Mesenchymal stem cell (in vitro differentiated cells and primary cell): ENCODE measurements at regions not wholly inside any gene's neighbourhood (a gene's known extent, or its start where the extent isn't known, plus 50 kb on each side); places are given as distances from the start of the nearest gene placed in this dataset.

Experiments used
- DNase-seq: peaks from one replicate; pipeline ENCODE4 v3.0.0-alpha.2; 2013
- H2AFZ ChIP-seq: one replicate; pipeline ENCODE4 v1.6.1; 2013; ENCODE audit warnings: low read depth, mild to moderate bottlenecking, control low read depth, inconsistent platforms, low read length, moderate library complexity
- H2AK5ac ChIP-seq: 2 replicates; pipeline ENCODE4 v1.6.1; 2013; ENCODE audit warnings: low read length, moderate library complexity, mild to moderate bottlenecking, inconsistent platforms; ENCODE audit not compliant: severe bottlenecking
- H2BK120ac ChIP-seq: one replicate; pipeline ENCODE4 v1.6.1; 2013; ENCODE audit warnings: low read depth, mild to moderate bottlenecking, inconsistent platforms, low read length, moderate library complexity
- H2BK12ac ChIP-seq, 2 experiments: one replicate each; pipeline ENCODE4 v1.6.1; 2013; ENCODE audit warnings: inconsistent platforms in 2 of 2, low read length in 2 of 2, mild to moderate bottlenecking in 2 of 2, moderate library complexity in 2 of 2, control low read depth in 1 of 2
- H2BK15ac ChIP-seq: one replicate; pipeline ENCODE4 v1.6.1; 2013; ENCODE audit warnings: mild to moderate bottlenecking, low read depth, inconsistent platforms; ENCODE audit not compliant: poor library complexity, severe bottlenecking
- H2BK5ac ChIP-seq: 2 replicates; pipeline ENCODE4 v1.6.1; 2013; ENCODE audit warnings: low read depth, mild to moderate bottlenecking, low read length, control low read depth, inconsistent platforms; ENCODE audit not compliant: poor library complexity, severe bottlenecking
- H3K14ac ChIP-seq, 2 experiments: one replicate each; pipeline ENCODE4 v1.6.1; 2013; ENCODE audit warnings: inconsistent platforms in 2 of 2, low read length in 2 of 2, control low read depth in 1 of 2, mild to moderate bottlenecking in 1 of 2, moderate library complexity in 1 of 2
- H3K18ac ChIP-seq, 2 experiments: one replicate each; pipeline ENCODE4 v1.6.1; 2013; ENCODE audit warnings: inconsistent platforms in 2 of 2, low read length in 2 of 2, control low read depth in 1 of 2, low read depth in 1 of 2, mild to moderate bottlenecking in 1 of 2
- H3K23ac ChIP-seq, 2 experiments: one replicate each; pipeline ENCODE4 v1.6.1; 2013; ENCODE audit warnings: inconsistent platforms in 2 of 2, low read length in 2 of 2, mild to moderate bottlenecking in 2 of 2, moderate library complexity in 2 of 2, control low read depth in 1 of 2
- H3K27ac ChIP-seq: 2 replicates; pipeline ENCODE4 v1.5.1; 2013; ENCODE audit warnings: mild to moderate bottlenecking, moderate library complexity, low read length, control low read depth, inconsistent platforms; ENCODE audit not compliant: poor library complexity, severe bottlenecking
- H3K27me3 ChIP-seq, 2 experiments: 2 replicates each; pipeline versions ENCODE4 v1.6.1 to v1.7.0; 2013; ENCODE audit warnings: low read length in 2 of 2, mild to moderate bottlenecking in 2 of 2, moderate library complexity in 2 of 2, control low read depth in 1 of 2, inconsistent platforms in 1 of 2; ENCODE audit not compliant: control insufficient read depth in 1 of 2, insufficient read depth in 1 of 2
- H3K36me3 ChIP-seq, 2 experiments: 2 replicates each; pipeline versions ENCODE4 v1.6.1 to v1.7.0; 2013; ENCODE audit warnings: low read length in 2 of 2, control low read depth in 1 of 2, inconsistent platforms in 1 of 2, low read depth in 1 of 2, mild to moderate bottlenecking in 1 of 2; ENCODE audit not compliant: insufficient read depth in 2 of 2, control insufficient read depth in 1 of 2
- H3K4ac ChIP-seq, 2 experiments: one replicate each; pipeline ENCODE4 v1.6.1; 2013; ENCODE audit warnings: inconsistent platforms in 2 of 2, low read length in 2 of 2, mild to moderate bottlenecking in 2 of 2, moderate library complexity in 2 of 2, control low read depth in 1 of 2, low read depth in 1 of 2
- H3K4me1 ChIP-seq: 2 replicates; pipeline ENCODE4 v1.6.1; 2013; ENCODE audit warnings: low read depth, low read length, control low read depth; ENCODE audit not compliant: control insufficient read depth, insufficient read depth
- H3K4me2 ChIP-seq: 2 replicates; pipeline ENCODE4 v1.6.1; 2013; ENCODE audit warnings: low read length, mild to moderate bottlenecking, inconsistent platforms; ENCODE audit not compliant: poor library complexity, severe bottlenecking
- H3K4me3 ChIP-seq, 2 experiments: 2 replicates each; pipeline versions ENCODE4 v1.5.1 to v1.7.0; 2013; ENCODE audit warnings: low read length in 2 of 2, mild to moderate bottlenecking in 2 of 2, control low read depth in 1 of 2, low read depth in 1 of 2; ENCODE audit not compliant: insufficient read depth in 1 of 2
- H3K79me1 ChIP-seq: replicated peaks from 2 replicates; pipeline ENCODE4 v1.6.1; 2013; ENCODE audit warnings: mild to moderate bottlenecking, control low read depth, low read length, inconsistent platforms; ENCODE audit not compliant: poor library complexity, severe bottlenecking
- H3K9ac ChIP-seq: 2 replicates; pipeline ENCODE4 v1.7.0; 2013; ENCODE audit warnings: mild to moderate bottlenecking, low read length, moderate library complexity
- H3K9me3 ChIP-seq: 2 replicates; pipeline ENCODE4 v1.7.0; 2013; ENCODE audit warnings: mild to moderate bottlenecking, low read length; ENCODE audit not compliant: control insufficient read depth
- H4K8ac ChIP-seq: one replicate; pipeline ENCODE4 v1.6.1; 2013; ENCODE audit warnings: inconsistent platforms, mild to moderate bottlenecking, low read length, moderate library complexity
- H4K91ac ChIP-seq: one replicate; pipeline ENCODE4 v1.6.1; 2013; ENCODE audit warnings: mild to moderate bottlenecking, low read length, inconsistent platforms
- WGBS: methylation state at CpG from one replicate; pipeline ENCODE4 v1.1.7; 2013; ENCODE audit warnings: mixed read lengths; 5-methylcytosine and 5-hydroxymethylcytosine counted together

GRCh38 chr13:91228940-91229339, 118.5 kb upstream of the MIR17HG start:
- no peak overlapping the region for H3K23ac ChIP-seq
- H3K4me3 ChIP-seq = no peak overlapping the region
- no peaks in the 10 kb centered on the region for H3K36me3 ChIP-seq
- no peak overlapping the region for H2BK15ac ChIP-seq
- H3K4me1 ChIP-seq = no peaks in the 10 kb centered on the region
- H3K14ac ChIP-seq = no peak overlapping the region
- WGBS = 83% methylated on average over 1 of the region's 1 CpG
- DNase-seq = no peak
- H3K9ac ChIP-seq = no peak overlapping the region
- H3K4me2 ChIP-seq = no peak overlapping the region
- H2BK120ac ChIP-seq = no peak overlapping the region
- no peak overlapping the region for H3K18ac ChIP-seq
- H3K79me1 ChIP-seq = no peaks in the 10 kb centered on the region
- no peak overlapping the region for H2BK12ac ChIP-seq
- no peak overlapping the region for H2AFZ ChIP-seq
- no peaks in the 10 kb centered on the region for H3K27me3 ChIP-seq
- no peak overlapping the region for H3K4ac ChIP-seq
- no peak overlapping the region for H2BK5ac ChIP-seq
- H3K27ac ChIP-seq = no peak overlapping the region
- no peak overlapping the region for H4K91ac ChIP-seq
- H4K8ac ChIP-seq = no peak overlapping the region
- no peak overlapping the region for H2AK5ac ChIP-seq
- H3K9me3 ChIP-seq = no peaks in the 10 kb centered on the region

DNA sequence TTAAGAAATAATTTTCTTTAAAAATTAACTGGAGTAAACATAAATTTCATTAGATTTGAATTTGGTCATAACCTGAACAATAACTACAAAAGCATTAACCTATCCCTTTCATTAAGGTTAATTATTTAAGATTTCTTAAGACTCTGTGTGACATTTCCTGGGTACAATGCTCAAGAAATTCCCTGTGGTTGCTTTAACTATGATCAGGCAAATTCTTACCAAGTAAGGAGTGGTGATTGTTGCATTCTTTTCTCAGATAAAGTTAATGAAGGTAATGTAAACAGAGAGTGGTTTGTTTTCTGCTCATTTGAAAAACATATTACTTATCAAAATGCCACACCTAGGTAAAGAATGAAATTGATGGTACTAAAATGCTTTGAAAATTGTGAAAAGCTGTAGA, 114.8 kb upstream of the MIR17HG start:
- H4K91ac ChIP-seq = no peak overlapping the region
- no peak overlapping the region for H3K18ac ChIP-seq
- no peak overlapping the region for H2AFZ ChIP-seq
- H3K36me3 ChIP-seq = no peaks in the 10 kb centered on the region
- H2BK15ac ChIP-seq = no peak overlapping the region
- H3K9ac ChIP-seq = no peak overlapping the region
- no peak overlapping the region for H2BK12ac ChIP-seq
- H4K8ac ChIP-seq = no peak overlapping the region
- H2BK5ac ChIP-seq = no peak overlapping the region
- H3K4me1 ChIP-seq = no peaks in the 10 kb centered on the region
- no peaks in the 10 kb centered on the region for H3K27me3 ChIP-seq
- no peak overlapping the region for H2AK5ac ChIP-seq
- no peaks in the 10 kb centered on the region for H3K79me1 ChIP-seq
- no peak overlapping the region for H2BK120ac ChIP-seq
- no peak overlapping the region for H3K4ac ChIP-seq
- H3K27ac ChIP-seq = no peak overlapping the region
- no peak overlapping the region for H3K23ac ChIP-seq
- H3K9me3 ChIP-seq = no peaks in the 10 kb centered on the region
- no peak overlapping the region for H3K4me3 ChIP-seq
- H3K4me2 ChIP-seq = no peak overlapping the region
- no peak for DNase-seq
- no peak overlapping the region for H3K14ac ChIP-seq

DNA sequence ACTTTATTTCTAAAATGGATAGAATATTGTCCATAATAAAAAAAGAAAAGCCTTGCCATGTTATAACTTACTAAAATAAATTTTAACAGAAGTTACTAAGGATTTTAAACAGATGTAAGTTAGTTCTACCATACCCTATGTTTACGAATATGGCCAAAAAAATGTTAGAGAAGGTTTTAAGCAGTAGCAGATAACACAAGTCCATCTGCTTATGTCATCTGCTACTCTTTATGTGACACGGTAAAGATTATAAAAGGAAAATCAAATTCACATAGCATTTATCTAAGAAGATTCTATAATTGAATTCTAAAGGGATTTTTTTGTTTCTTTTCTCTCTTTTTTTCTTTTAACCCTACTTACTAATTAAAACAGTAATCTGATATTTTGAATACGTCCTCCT, 114.2 kb upstream of the MIR17HG start:
- no peak for DNase-seq
- Histone ChIP-seq H2BK5ac (no peak overlapping the region), H4K91ac (no peak overlapping the region), H2BK12ac (no peak overlapping the region), H3K4me2 (no peak overlapping the region), H3K18ac (no peak overlapping the region), H3K27me3 (no peaks in the 10 kb centered on the region), H2BK15ac (no peak overlapping the region), H2AK5ac (no peak overlapping the region), H3K27ac (no peak overlapping the region), H3K14ac (no peak overlapping the region), H4K8ac (no peak overlapping the region), H3K9ac (no peak overlapping the region), H3K9me3 (no peaks in the 10 kb centered on the region), H3K79me1 (no peaks in the 10 kb centered on the region), H3K36me3 (no peaks in the 10 kb centered on the region), H3K4ac (no peak overlapping the region), H3K4me3 (no peak overlapping the region), H2AFZ (no peak overlapping the region), H3K23ac (no peak overlapping the region), H3K4me1 (no peaks in the 10 kb centered on the region), H2BK120ac (no peak overlapping the region)
- no CpG with 5 or more reads among the region's 3 CpGs for WGBS

- Histone ChIP-seq H3K9ac (no peak overlapping the region), H2AFZ (no peak overlapping the region), H3K27me3 (no peaks in the 10 kb centered on the region), H4K91ac (no peak overlapping the region), H4K8ac (no peak overlapping the region), H2BK120ac (no peak overlapping the region), H3K36me3 (no peaks in the 10 kb centered on the region), H2BK12ac (no peak overlapping the region), H3K23ac (no peak overlapping the region), H3K14ac (no peak overlapping the region), H3K4ac (no peak overlapping the region), H3K4me3 (no peak overlapping the region), H2BK5ac (no peak overlapping the region), H3K18ac (no peak overlapping the region), H3K4me2 (no peak overlapping the region), H2AK5ac (no peak overlapping the region), H3K9me3 (no peaks in the 10 kb centered on the region), H3K79me1 (no peaks in the 10 kb centered on the region), H3K4me1 (no peaks in the 10 kb centered on the region), H2BK15ac (no peak overlapping the region), H3K27ac (no peak overlapping the region)
- 89% methylated on average over 3 of the region's 3 CpGs for WGBS
- DNase-seq = no peak
These were observed 111.3 kb upstream of the MIR17HG start for GRCh38 chr13:91236182-91236581.
